NCI-H2171 (cell line): ENCODE measurements at regions not wholly inside any gene's neighbourhood (a gene's known extent, or its start where the extent isn't known, plus 50 kb on each side); places are given as distances from the start of the nearest gene placed in this dataset.
A peak's percentile ranks its signal among the peaks of the same experiment; 100 is the strongest.

ENCODE experiments used
- DNase-seq: peaks from one replicate; lab custom pipeline; 2025; lab: John Stamatoyannopoulos, UW

GRCh38 chr3:107970993-107971580 is 119.7 kb downstream of the CD47 start:
- no peak for DNase-seq

DNA sequence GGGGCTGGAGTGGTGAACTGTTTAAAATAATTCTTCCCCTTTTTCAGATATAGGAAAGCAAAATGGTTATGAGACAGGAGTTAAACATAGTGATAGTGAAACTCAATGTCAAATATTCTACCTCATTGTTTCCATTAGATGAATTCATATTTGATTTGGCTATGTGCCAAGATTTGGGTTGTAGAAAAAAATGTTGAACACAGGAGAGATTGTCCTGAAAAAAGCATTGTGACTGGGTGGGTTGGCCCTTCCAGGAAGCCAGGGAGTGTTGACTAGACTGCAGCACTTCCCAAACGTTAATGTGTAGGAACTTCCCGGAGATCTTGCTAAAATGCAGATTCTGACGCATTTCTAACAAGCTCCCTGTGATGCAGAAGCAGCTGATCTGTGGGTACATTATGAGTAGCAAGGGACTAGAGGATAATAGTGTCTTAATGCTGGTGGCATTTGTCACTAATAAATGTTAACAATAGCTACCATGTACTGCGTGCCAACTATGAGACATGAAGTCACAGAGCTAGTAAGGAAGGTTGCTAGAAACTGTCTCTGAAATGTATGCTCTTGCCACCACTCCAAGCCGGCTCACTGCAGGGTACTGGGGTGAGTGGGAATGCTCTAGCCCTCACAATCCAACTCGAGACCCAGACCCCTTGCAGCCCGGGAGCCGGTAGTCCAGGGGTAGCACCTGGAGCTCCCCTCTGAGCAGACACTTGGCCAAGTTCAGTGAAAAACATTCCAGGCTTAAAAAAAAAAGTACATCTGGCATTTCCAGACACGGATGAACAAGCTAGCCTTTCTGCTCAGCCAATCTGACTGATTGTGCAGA is 120.6 kb downstream of the CD47 start:
- peak; percentile 69 for DNase-seq

DNA sequence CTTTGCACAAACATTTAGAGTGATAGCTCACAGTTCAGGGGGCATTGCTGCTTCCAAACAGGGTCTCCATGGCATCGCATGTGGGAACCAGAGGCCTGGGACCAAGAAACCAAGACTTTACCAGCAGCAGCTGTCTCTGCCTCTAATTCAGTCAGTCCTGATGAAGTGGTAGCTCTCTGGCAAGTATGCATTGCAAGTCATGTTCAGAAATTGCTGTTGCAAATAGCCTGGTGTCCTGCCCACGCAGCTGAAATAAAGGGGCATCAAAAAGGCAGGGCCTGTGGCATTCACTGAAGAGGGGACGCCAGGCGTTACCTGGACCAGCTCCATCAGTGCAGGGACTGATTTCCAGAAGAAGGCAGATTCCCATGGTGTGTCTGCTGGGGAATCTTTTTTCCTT is 121.3 kb downstream of the CD47 start:
- no peak for DNase-seq

GRCh38 chr3:107966276-107966675 is 124.6 kb downstream of the CD47 start:
- DNase-seq: no peak

DNA sequence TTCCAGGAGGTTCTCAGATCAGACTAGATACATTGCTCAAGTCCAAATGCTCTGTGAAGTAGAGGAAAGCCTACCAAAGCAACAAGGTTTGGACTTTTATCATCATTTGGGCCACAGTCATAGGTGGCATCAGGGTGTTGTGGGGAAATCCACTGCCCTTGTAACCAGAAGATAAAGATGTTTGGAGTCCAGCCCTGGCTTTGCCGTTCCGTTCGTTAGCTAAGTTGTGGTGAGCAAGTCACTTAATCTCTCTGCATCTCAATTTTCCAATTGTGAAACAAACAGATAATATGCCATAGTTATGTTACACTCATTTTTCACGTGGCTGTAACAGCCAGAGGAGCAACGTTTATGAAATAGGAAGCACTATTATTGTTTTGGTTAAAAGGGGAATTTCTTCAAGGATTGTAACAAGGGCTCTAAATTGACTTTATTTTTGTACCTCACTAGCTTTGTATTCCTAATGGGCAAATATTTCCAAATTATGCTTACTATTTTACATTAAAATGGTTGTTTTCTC is 125.6 kb downstream of the CD47 start:
- no peak for DNase-seq

DNA sequence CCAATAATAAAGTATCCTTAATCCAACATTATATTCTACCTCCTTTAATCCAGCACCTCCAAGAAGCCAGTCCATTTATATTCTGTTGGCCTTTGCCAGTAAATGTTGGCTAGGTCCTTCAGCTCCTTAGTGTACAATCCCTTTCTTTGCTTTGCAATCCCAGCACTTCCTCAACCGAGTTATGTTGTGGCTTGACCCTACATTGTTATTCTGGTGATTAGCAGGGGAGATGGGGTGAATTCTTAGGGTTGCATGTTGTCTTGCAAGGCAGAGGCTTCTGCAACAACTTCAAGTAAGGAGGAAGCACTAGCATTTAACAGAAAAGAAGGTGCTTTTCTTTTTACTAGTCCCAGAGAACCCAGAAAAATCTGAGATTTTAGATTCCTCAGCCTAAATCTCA is 127.2 kb downstream of the CD47 start:
- no peak for DNase-seq

DNA sequence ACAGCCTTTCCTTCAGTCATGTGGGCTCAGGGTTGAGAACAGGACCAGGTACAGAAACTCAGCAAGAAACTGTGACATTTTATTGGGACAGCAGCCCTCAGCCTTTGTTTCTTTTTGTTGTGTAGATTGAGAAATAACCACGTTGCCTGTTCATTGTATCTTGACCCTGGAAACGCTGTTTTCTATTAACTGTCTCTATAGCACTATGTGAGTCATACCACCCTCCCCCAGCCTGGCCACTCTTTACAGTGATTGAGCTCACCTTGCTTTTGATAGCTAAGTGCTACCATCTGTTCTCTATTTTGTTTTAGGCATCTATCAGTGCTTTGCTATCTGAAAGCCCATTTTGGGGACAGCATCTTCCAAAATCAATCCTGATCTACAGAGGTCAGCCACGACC is 127.9 kb downstream of the CD47 start:
- DNase-seq: peak; percentile 77

GRCh38 chr3:107962037-107962436 is 128.8 kb downstream of the CD47 start:
- DNase-seq: no peak

GRCh38 chr3:107959550-107960154 is 131.2 kb downstream of the CD47 start:
- DNase-seq: no peak

DNA sequence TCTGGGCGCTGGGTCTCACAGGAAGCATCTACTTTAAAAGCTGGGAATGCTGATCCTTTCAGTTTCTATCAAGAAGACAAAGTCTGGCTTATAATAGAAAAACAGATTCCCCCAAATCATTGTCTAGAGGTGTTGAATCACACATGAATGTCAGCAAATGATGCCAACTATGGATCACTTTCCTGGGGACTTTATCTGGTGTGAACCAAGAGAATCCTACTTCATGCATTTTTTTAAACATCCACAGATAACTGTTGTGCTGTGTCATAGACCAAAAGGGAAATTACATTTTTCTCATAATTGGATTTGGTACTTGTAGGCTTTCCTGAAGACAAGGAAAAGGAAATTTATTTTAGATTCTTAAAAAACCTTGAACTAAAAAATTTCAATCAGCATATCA is 132.7 kb downstream of the CD47 start:
- DNase-seq: no peak

GRCh38 chr3:107956991-107957900 is 133.6 kb downstream of the CD47 start:
- no peak for DNase-seq

GRCh38 chr3:107954845-107955244 is 136.0 kb downstream of the CD47 start:
- no peak for DNase-seq

DNA sequence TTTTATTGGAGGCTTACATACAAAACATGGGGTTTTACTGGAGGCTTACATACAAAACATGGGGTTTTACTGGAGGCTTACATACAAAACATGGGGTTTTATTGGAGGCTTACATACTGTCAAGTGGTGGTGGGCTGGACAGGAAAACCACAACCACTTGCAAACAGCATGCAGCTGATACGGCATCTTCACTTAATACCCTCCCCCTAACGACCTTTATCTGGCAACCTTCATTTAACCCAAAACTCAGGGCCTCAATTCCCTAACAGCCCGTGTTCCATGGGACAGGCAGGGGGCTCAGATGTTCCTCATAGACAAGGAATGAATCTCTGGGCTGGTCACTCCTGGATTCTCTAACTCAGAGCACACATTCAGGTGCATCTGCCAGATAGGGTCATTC is 137.1 kb downstream of the CD47 start:
- DNase-seq: no peak

- no peak for DNase-seq
Observed at GRCh38 chr3:107951126-107951525, 139.7 kb downstream of the CD47 start.

- no peak for DNase-seq
Observed at GRCh38 chr3:107950417-107950816, 140.4 kb downstream of the CD47 start.

DNA sequence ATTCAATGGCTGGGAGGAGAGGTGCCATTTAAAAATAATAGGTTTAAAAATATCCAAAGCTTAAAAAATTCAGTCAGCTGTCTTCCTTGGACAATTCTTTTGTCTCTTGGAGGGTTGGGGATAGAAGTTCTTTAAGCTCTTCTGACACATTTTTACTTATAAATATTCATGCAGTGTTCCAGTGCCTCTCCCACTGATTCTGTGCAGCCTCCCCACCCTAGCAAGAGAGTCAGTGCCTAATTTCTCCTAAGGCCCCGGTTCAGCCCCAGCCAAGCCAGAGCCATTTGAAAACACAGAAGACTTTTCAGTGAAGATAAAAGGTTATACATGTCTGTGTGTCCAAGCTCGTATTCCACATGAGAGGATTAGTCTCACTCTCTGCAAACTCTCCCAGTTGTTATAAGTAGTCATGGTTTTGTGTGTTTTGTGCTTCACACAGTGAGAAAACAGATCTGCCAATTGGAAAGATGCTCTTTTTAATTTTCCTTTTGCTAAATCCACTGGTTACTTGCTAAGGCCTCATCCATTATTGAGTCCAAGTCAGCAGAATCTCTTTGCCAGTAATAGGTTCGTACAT is 141.3 kb downstream of the CD47 start:
- DNase-seq: no peak

GRCh38 chr3:107947203-107947602 is 143.6 kb downstream of the CD47 start:
- DNase-seq: no peak

GRCh38 chr3:107946700-107947099 is 144.1 kb downstream of the CD47 start:
- DNase-seq: no peak

- DNase-seq: no peak
Observed at GRCh38 chr3:107945417-107946094, 145.3 kb downstream of the CD47 start.

DNA sequence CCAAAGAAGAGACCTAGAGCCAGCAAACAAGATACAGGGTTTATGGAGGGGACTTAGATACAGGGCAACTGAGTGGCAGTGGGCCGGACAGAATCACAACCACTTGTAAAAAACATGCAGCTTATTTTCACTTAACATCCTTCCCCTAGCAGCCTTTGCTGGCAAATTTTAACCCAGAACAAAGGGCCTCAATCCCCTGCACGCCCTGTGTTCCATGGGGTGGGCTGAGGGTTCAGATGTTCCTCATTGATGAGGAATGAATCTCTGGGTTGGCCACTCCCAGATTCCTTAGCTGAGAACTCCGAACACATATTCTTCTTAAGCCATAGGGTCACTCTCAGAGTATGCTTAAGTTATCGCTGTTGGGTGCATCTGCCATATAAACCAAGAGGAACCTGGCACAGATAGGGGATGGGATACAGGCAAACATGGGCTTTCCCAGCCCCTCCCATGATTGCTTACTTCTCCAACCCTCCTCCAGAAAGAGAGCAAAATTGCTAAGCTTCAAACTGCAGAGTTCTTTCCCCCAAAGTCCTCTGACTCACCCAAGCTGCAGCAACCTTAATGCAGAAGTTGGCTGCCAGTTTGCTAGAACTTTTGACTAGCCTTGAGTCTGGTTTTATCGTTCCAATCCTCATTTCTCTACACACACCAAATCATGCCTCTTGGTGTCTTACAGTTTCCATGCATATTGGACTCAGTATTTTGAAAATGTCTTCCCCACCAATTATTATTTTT is 146.9 kb downstream of the CD47 start:
- DNase-seq: no peak
